PC-3 (cell line): ENCODE measurements at regions not wholly inside any gene's neighbourhood (a gene's known extent, or its start where the extent isn't known, plus 50 kb on each side); places are given as distances from the start of the nearest gene placed in this dataset.

ENCODE experiments used
- EZH2 ChIP-seq: fragments of 300-600 bp; sonication (generic); IDR thresholded peaks from one replicate; pipeline ENCODE4 v1.6.1; 2017; ENCODE audit warnings: antibody characterized with exemption, mild to moderate bottlenecking, low read length; ENCODE audit not compliant: unreplicated experiment
- TF ChIP-seq, protein P1 (sequence below): fragments of 300-600 bp; sonication (generic); conservative IDR thresholded peaks from 2 replicates; pipeline ENCODE4 v1.5.1; 2017; ENCODE audit warnings: antibody characterized with exemption, low read depth, mild to moderate bottlenecking, low read length

- TF ChIP-seq, protein P1, sequence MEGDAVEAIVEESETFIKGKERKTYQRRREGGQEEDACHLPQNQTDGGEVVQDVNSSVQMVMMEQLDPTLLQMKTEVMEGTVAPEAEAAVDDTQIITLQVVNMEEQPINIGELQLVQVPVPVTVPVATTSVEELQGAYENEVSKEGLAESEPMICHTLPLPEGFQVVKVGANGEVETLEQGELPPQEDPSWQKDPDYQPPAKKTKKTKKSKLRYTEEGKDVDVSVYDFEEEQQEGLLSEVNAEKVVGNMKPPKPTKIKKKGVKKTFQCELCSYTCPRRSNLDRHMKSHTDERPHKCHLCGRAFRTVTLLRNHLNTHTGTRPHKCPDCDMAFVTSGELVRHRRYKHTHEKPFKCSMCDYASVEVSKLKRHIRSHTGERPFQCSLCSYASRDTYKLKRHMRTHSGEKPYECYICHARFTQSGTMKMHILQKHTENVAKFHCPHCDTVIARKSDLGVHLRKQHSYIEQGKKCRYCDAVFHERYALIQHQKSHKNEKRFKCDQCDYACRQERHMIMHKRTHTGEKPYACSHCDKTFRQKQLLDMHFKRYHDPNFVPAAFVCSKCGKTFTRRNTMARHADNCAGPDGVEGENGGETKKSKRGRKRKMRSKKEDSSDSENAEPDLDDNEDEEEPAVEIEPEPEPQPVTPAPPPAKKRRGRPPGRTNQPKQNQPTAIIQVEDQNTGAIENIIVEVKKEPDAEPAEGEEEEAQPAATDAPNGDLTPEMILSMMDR: no peak
- no peak for TF ChIP-seq EZH2
Observed at GRCh38 chr1:181353526-181353925, 129.8 kb upstream of the CACNA1E start.
